NCI-H1694 (cell line): ENCODE measurements at regions not wholly inside any gene's neighbourhood (a gene's known extent, or its start where the extent isn't known, plus 50 kb on each side); places are given as distances from the start of the nearest gene placed in this dataset.
"Not testable (repeated sequence)": the region's sequence is repeated elsewhere in the genome, so short reads cannot be mapped to it uniquely, and the experiment has no call there.

Source experiments
- DNase-seq: peaks from one replicate; lab custom pipeline; 2025; lab: John Stamatoyannopoulos, UW

DNA sequence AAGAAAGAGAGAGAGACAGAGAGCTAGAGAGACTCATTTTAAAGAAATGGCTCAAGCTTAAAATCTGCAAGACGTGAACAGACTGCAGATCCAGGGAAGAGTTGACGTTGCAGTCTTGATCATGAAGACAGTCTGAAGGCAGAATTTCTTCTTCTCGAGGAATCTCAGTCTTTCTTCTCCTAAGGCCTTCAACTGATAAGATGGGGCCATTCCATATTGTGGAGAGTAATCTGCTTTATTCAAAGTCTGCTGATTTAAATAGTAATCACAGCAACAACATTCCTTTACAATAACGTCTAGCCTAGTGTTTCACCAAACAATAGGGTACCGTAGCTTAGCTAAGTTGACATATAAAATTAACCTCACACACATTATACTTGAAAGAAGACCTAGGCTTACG, 208.4 kb upstream of the ADAMTS3 start:
- DNase-seq, result no peak

DNA sequence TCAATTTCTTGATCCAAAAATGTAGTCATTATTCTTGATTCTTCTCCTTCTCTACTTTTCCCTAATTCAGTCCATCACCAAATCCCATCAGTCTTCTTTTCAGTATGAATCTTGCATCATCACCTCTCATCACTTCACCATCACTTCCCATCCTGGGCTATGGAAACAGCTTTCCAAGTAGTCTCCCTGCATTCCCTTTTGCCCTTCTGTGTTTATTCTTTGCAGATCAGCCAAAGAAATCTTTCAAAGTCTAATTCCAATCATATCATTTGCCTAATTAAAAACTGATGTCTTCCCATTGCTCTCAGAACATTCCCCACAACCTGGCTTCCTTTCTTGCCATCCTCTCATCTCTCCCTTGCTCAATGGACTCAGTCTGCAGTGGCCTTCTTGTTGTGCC, 201.7 kb upstream of the ADAMTS3 start:
- DNase-seq, result no peak

DNA sequence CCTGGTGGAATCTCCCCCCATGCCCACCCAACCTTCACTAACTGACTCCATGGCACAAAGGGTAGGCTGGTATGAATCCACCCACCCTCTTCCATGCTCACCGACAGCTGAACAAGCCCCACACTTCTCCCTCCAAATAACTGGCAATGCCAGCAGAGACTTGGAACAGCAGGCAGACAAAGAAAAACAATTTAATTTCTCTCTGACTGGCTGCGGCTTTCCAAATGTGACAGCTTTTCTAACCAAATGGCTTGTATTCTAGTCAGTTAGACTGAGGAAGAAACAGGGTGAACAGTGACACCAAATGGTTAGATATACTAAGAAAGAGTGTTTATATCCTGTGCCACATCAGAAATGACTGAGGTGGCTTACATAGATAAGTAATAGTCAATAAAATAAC, 199.3 kb upstream of the ADAMTS3 start:
- no peak for DNase-seq

DNA sequence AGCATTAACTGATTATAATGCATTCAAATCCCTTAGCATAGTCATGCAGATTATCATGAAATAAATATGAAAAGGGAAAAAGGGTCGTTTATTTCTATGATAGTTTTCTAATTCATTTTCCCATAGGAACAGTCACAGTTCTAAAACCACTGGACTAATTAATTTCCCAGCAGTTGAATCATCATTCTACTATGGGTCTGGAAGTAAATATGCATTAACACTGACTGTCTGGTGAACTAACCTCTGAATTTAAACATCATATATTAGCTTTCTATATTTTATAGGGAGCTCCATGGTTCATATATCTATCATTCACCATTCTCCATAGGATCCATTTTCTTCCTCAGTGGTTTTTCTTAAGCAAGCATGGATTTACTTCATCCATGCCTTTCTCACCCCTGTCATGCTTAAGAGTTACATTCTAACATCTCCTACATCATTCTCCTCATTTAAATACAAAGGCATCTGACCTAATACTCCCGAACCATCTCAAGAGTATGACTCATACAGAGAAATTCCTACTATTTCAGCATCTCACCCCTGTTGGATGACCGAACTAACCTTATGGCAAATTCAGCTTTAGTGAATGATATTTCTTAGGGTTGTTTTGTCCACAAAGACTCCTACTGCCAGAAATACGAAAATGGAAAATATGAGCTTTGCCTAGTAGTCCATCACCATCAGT, 198.7 kb upstream of the ADAMTS3 start:
- DNase-seq, result no peak

DNA sequence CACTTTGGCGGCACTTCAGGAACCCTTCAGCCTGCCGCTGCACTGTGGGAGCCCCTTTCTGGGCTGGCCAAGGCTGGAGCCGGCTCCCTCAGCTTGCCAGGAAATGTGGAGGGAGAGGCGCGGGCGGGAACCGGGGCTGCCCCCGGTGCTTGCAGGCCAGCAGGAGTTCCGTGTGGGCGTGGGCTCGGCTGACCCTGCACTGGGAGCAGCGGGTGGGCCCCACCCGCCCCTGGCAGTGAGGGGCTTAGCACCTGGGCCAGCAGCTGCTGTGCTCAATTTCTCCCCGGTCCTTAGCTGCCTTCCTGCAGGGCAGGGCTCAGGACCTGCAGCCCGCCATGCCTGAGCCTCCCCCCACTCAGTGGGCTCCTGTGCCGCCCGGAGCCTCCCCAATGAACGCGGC, 196.8 kb upstream of the ADAMTS3 start:
- DNase-seq, result not testable (repeated sequence)

DNA sequence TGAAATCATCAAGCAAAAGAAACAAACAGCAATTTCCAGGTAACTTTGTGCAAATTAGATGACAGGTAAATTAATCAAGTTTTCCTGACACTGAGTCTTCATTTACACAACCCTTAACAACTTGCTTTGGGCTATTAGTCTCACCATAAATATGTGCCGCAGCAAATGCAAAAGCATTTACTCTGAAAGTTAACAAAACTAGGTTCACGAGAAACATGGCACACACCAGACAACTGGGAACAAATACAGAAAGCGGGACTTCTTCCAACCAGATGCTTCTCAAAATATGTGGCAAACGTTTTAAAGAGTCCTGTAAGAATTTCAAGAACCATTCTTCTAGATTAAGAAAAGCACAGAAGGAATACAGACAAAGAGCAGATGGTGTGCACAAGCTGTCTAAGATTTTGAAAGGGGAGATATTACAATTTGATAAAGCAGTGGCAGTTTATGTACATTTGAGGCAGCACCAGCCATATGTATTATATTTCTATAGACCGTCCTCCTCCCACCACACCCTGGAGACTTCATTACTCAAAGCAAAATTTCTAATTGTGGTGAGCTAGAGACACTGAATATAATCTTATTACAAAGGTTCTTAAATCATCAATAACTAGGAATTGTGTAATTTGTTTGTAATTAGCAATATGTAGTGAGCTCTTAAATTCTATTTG, 192.5 kb upstream of the ADAMTS3 start:
- DNase-seq, result no peak

DNA sequence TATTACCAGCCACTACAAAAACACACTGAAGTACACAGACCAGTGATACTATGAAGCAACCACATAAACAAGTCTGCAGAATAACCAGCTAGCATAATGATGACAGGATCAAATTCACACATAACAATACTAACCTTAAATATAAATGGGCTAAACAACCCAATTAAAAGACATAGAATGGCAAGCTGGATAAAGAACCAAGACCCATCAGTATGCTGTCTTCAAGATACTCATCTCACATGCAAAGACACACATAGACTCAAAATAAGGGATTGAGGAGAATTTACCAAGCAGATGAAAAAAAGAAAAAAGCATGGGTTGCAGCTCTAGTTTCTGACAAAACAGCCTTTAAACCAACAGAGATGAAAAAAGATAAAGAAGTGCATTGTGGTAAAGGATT, 184.4 kb upstream of the ADAMTS3 start:
- not testable (repeated sequence) for DNase-seq

DNA sequence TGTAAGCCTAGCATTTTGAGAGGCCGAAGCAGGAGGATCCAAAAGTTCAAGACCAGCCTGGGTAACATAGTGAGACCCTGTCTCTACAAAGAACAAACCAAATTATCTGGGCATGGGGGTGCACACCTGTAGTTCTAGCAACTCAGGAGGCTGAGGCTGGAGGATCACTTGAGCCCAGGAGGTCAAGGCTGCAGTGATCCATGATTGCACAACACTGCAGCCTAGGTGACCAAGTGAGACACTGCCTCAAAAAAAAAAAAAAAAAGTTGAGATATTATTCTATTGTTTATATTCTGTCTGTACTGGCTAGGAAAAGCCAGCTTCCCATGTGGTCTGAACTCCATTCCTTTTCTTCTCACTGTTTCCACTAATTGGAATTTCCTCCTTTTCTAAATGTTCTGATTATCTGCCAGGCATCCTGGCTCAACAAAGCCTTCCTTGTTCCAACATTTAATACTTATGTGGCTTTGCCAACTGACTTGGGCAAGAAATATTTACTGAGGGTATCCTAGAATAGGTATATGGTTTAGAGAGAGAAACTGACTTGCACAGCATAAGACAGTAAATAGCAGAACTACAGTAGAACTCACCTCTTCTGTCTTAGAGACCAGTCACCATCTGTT, 175.2 kb upstream of the ADAMTS3 start:
- DNase-seq, result no peak

DNA sequence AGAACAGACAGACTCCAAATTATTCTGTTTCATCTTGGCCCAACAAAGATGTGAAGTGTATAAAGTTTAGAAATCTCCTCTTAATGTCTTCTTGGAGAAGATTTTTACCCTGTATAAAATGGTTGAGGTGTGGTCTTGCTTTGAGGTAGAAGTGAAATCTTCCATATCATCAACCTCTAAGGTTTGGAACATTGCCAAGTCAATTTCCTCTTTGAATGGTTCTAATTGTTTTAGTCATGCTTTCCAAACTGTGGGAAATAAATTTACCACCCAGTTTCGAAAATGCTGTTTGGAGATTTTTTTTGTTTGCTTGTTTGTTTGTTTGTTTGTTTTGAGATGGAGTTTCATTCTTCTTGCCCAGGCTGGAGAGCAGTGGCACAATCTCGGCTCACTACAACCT, 174.1 kb upstream of the ADAMTS3 start:
- DNase-seq, result no peak

DNA sequence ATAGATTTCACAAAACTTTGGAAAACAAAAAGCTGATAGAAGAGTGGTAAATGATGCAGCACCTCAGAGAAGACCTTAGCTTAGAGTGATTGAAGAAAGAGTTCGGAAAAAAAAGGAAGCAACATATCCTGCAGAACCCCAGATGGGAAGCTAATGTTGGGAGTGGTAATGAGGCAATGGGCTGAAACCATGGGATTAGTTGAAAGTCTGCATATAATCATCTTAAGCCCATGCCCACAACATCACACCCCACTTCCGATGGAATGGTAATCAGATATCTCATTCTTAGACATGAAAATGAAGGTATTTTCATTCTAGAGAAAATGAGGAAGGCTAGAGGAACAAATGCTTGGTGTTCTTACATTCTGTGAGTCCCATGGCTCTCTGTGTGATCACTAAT, 146.3 kb upstream of the ADAMTS3 start:
- no peak for DNase-seq

DNA sequence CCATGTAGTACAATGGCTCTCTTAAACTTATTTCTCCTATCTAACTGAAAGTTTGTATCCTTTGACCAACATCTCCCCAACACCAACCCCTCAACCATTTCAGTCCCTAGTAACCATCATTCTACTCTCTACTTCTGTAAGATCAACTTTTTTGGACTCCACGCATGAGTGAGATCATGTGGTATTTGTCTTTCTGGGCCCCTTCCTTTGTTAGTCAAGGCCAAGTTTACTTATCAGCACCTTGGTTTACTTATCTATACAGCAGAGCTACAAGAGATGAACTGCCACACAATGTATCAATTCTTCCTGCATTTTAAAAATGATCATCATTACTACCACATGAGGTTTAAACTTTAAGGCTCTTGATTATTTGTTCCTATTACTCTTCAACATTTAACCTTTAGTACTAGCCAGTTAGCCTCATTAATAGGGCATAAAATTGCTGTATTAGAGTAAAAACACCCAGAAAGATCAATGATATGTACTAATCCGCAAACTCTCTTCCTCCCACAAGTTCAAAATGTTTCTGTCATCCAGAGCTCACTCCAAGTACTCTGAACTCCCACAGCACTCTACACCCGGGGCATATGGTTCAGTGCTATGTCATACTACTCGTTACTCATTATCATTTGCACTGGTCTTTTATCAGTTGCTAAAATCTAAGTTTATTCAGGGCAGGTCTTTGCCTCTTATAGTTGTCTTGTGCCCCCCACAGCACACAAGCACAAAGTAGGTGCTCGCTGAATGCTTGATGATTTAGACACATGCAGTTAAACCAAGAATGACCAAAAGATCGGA, 145.7 kb upstream of the ADAMTS3 start:
- DNase-seq, result no peak

DNA sequence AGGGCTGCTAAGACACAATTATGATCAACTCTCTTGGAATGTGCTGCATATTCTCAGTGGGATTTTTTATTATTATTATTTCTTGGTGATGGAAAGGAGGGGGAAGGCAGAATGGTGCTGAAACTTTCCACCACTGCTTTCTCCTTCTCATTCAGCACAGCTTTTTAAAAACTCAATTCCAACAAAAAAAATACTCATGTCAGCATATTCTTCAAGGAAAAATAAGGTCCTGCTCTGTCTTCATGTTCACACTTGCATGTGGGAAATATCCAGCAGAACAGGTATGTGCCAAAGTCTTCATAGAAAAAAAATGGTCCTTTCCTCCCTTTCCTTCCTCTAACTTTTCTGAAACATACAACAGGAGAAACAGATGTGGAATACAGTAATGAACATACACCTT, 144.0 kb upstream of the ADAMTS3 start:
- no peak for DNase-seq

DNA sequence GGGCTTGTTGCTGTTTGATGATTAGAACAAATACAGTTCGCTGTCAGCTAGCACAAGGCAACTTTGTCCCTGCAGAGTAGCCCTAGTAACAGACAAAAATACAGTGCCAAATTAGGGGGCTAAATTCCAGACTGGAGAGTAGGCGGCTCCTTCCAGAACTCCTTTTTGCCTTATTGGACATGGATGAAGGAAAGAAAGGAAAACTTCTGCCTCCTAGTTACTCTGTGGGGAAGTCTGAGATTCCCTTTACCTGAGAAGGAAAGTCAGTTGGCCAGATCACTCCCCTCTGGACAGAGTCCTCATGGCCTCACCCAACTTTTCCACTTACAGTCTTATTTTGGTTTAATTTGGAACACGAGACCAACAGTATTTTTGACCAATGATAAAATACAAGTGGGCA, 140.5 kb upstream of the ADAMTS3 start:
- DNase-seq, result no peak

DNA sequence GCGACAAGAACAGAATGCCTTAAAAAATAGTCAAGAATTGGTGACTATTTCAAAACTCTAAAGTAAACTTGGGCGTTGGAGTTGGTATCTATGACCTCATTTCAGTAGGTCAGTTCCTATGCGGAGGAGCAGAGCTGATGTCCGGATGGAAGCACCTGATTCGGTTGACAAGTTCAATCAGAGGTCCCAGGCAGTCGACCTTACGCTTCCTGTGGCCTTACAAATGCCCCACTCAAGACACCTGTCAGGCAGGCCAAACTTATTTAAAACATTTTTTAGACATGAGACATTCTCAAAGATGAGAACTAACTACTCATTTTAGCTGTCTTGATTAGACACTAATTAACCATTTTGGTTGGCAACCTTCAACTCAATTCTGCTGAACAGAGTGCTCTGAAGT, 137.7 kb upstream of the ADAMTS3 start:
- no peak for DNase-seq

DNA sequence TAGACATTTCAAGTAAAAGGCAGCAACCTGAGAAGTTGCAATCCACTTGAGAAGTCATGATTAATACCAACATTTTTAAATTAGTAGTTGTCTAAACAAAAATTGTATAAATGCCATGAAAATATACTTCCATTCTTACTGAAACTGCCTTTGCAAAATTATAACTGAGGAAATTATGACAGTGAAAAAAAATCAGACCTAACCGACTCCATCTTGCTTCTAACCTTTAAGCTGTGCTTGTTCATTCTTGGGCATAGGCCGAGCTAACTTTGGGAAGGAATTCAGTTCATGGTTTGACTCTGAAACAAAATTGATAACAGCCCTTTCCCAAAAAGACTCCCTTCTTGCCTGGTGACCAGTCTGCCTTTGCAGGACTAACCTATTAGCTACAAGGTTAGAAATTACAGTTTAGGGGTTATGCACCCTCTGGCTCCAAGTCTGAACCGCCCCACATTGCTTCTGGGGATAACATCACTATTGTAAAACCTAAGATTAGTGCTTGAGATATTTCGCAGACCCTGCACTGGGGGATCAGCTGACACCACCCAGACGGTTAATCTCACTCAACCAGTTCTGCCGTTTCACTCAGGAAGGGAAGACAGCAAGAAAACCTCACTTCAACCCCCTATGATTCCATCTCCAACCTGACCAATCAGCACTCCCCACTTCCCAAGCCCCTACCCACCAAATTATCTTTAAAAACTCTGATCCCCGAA, 136.1 kb upstream of the ADAMTS3 start:
- DNase-seq, result not testable (repeated sequence)

DNA sequence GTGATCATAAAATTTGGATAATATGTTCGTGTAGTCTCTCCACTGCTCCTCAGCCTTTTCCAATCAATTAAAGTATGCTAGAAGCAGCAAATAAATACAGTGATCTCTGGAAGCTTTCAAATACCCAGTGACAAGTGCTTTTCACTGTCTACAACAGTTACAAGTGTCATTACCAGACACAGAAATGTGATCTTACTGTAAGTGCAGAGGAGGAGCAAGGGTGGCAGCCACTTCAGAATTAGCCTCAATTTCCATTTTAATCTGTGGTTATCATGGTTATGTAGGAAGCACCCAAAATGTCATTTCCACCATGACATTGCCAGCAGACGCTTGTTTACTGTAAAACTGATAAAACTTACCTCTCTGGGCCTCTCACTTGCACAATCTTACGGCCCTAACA, 133.9 kb upstream of the ADAMTS3 start:
- no peak for DNase-seq

DNA sequence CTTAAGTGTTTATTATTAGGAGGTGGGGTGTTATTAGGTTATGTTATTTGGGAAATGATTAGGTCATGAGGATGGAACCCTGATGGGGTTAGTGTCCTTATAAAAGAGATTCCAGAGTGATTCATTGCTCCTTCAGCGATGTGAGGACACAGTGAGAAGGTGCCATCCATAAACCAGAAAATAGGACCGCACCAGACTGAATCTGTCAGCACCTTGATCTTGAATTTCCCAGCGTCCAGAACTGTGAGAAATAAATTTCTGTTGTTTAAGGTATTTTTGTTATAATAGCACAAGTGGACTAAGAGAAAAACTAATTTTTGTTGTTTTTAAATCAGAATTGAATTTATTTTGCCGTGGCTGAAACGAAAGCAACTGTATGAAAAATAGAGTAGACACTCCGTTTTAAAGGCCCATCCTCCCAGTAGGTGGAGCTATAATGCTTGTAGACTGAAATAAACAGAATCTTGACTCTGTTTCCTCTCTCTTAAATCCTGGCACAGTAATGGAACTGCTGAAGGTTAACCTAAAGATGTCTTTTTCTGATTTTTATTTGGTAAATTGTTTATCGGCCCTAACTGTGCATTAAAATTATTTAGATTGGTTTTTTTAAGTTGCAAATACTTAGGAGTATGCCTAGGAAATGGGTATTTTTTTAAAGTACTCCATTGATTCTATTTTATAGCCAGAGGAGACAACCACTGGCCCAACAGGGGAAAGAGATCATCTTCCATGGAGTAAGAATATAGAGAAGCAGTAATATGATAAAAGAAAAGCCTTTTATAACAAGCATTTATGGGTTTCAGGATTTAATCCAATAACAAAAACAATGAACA, 133.2 kb upstream of the ADAMTS3 start:
- DNase-seq, result peak; percentile 1

DNA sequence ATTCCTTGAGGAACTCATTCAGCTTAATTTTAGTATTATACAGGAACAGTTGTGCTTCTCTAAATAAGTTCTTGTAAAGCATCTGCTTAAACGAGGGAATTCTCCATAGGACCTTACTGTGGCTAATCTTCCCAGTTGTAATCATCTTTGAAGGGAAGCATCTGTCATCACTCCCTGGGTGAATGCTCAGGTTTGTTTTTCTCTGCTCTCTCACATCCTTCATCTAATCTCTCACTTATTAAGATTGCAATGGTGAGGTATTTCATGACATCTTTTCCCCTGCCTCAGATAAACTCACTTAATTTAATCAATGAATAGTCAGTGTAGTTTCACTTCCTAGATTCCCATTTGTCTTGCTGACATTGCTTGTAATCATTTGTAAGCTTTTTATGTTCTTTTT, 121.8 kb upstream of the ADAMTS3 start:
- no peak for DNase-seq

DNA sequence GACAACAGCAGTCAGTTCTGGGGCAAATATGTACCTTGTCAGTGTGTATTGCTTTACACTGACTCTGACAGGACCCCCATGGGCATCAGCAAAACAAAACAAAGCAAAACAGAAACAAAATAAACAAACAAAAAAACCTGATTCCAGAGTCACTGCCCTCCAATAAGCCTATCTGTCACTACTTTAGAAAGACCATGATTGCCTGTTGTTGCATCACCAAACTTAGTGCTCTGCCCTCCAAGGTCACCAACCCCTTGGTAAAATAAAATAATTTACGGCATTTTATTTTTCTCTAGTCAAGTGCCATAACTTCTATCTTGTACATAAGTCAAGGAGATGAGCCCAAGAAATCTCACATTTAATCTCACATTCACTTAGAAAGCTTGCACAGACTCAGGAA, 120.9 kb upstream of the ADAMTS3 start:
- DNase-seq, result no peak

DNA sequence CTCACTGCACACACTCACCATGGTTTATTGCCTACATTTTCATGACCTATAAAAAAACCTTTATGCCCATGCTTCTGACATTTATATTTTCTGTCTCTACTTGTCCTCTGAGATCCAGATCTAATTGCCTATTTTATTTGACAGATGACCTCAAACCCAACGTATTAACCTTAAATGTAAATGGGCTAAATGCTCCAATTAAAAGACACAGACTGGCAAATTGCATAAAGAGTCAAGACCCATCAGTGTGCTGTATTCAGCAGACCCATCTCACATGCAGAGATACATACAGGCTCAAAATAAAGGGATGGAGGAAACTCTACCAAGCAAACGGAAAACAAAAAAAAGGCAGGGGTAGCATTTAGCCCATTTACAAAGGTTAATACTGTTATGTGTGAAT, 117.4 kb upstream of the ADAMTS3 start:
- not testable (repeated sequence) for DNase-seq

DNA sequence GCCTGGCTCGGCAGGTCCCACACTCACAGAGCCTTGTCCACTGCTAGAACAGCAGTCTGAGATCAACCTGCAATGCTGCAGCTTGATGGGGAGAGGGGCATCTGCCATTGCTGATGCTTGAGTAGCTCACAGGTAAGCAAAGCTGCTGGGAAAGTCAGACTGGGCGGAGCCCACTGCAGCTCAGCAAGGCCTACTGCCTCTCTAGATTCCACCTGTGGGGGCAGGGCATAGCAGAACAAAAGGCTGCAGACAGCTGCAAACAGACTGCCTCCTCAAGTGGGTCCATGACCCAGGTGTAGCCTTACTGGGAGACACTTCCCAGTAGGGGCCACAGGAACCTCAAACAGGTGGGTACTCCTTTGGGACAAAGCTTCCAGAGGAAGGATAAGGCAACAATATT, 110.6 kb upstream of the ADAMTS3 start:
- no peak for DNase-seq
